Activated CD8-positive, alpha-beta T cell treated with anti-CD3 and anti-CD28 coated beads for 36 hours (primary cell): ENCODE measurements at regions not wholly inside any gene's neighbourhood (a gene's known extent, or its start where the extent isn't known, plus 50 kb on each side); places are given as distances from the start of the nearest gene placed in this dataset.

Experiments
- ATAC-seq: fragments of 200-7000 bp; cut with Tn5 transposase; one replicate; pipeline ENCODE4 v1.10.0; 2021; ENCODE audit warnings: mild to moderate bottlenecking, moderate library complexity
- CTCF ChIA-PET: fragments of 350-600 bp; sonication (Branson Sonifier 250); formaldehyde crosslinking; loops from one replicate; lab custom pipeline; 2021; ENCODE audit warnings: antibody characterized with exemption; lab: Charles Lee
- POLR2A ChIA-PET: fragments of 350-600 bp; sonication (Branson Sonifier 250); formaldehyde crosslinking; loops from one replicate; lab custom pipeline; 2021; ENCODE audit warnings: antibody characterized with exemption; lab: Charles Lee
- DNase-seq: peaks from one replicate; pipeline ENCODE4 v3.0.0-alpha.2; 2020
- H3K27ac Mint-ChIP-seq: one replicate; pipeline ENCODE4 v1.8.0; 2021; ENCODE audit warnings: mild to moderate bottlenecking, mixed read lengths
- H3K27me3 Mint-ChIP-seq: one replicate; pipeline ENCODE4 v1.8.0; 2021; ENCODE audit warnings: mixed read lengths
- H3K36me3 Mint-ChIP-seq: one replicate; pipeline ENCODE4 v1.8.0; 2021; ENCODE audit warnings: low read depth, mixed read lengths
- H3K4me1 Mint-ChIP-seq: one replicate; pipeline ENCODE4 v1.8.0; 2021; ENCODE audit warnings: low read depth, mixed read lengths
- H3K4me3 Mint-ChIP-seq: one replicate; pipeline ENCODE4 v1.8.0; 2021; ENCODE audit warnings: mild to moderate bottlenecking, moderate library complexity, mixed read lengths
- H3K9me3 Mint-ChIP-seq: one replicate; pipeline ENCODE4 v1.8.0; 2021; ENCODE audit warnings: mixed read lengths
- intact Hi-C: fragments of 100-400 bp; cut with micrococcal nuclease; formaldehyde crosslinking; loops from one replicate; pipeline ENCODE4 v1.10.0; 2022
- TF ChIP-seq, protein P1 (sequence below): fragments of 200-600 bp; IDR thresholded peaks from one replicate; pipeline ENCODE4 v1.8.0; 2022; ENCODE audit warnings: antibody characterized with exemption, mild to moderate bottlenecking

DNA sequence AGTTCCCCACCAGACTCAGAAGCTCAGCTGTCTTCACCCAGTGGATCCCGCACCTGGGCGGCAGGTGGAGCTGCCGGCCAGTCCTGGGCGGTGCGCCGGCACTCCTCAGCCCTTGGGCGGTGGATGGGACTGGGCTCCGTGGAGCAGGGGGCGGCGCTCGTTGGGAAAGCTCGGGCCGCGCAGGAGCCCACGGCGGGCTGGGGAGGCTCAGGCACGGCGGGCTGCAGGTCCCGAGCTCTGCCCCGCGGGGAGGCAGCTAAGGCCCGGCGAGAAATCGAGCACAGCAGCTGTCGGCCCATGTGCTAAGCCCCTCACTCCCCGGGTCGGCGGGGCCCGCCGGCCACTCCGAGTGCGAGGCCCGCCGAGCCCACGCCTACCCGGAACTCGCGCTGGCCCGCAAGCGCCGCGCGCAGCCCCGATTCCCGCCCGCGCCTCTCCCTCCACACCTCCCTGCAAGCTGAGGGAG lies 560.0 kb downstream of the BRINP1 start:
- intact Hi-C loops, result no loop called here

DNA sequence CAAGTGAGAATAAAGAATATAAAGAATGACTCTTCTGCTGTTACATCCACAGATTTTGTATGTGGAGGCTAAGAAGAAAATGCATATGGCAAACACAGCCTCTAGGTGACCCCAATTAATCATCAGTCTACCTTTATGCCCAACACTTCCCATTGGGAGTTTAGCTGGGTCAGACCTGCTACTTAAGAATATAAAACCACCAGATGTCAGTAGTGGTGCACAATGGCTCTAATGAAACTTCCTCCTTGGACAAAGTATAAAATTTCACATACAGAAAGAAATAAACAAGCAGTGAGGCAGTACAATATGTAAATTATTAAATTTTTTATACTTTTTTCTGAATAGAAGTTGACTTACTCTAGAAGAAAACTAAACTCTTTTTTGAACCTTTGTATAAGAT lies 539.9 kb downstream of the BRINP1 start:
- H3K27me3 Mint-ChIP-seq, result no peaks in the 10 kb centered on the region
- CTCF ChIA-PET, result no interaction called here
- TF ChIP-seq, protein P1, sequence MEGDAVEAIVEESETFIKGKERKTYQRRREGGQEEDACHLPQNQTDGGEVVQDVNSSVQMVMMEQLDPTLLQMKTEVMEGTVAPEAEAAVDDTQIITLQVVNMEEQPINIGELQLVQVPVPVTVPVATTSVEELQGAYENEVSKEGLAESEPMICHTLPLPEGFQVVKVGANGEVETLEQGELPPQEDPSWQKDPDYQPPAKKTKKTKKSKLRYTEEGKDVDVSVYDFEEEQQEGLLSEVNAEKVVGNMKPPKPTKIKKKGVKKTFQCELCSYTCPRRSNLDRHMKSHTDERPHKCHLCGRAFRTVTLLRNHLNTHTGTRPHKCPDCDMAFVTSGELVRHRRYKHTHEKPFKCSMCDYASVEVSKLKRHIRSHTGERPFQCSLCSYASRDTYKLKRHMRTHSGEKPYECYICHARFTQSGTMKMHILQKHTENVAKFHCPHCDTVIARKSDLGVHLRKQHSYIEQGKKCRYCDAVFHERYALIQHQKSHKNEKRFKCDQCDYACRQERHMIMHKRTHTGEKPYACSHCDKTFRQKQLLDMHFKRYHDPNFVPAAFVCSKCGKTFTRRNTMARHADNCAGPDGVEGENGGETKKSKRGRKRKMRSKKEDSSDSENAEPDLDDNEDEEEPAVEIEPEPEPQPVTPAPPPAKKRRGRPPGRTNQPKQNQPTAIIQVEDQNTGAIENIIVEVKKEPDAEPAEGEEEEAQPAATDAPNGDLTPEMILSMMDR, result no peak
- peaks cover 5% of the 10 kb centered on the region for H3K9me3 Mint-ChIP-seq
- H3K4me1 Mint-ChIP-seq, result no peaks in the 10 kb centered on the region
- H3K36me3 Mint-ChIP-seq, result no peaks in the 10 kb centered on the region
- intact Hi-C loops, result no loop called here
- H3K4me3 Mint-ChIP-seq, result no peak overlapping the region
- POLR2A ChIA-PET, result no interaction called here
- DNase-seq (no peak), ATAC-seq (no peak)
- no peak overlapping the region for H3K27ac Mint-ChIP-seq

More for the DNA sequence above, 560.0 kb downstream of the BRINP1 start:
- DNase-seq (no peak), ATAC-seq (no peak)
- H3K9me3 Mint-ChIP-seq, result peaks cover 16% of the 10 kb centered on the region
- H3K27ac Mint-ChIP-seq, result no peak overlapping the region
- no peak overlapping the region for H3K4me3 Mint-ChIP-seq
- POLR2A ChIA-PET, result no interaction called here
- TF ChIP-seq, protein P1, result no peak
- CTCF ChIA-PET, result no interaction called here
- H3K27me3 Mint-ChIP-seq, result no peaks in the 10 kb centered on the region
- no peaks in the 10 kb centered on the region for H3K36me3 Mint-ChIP-seq
- no peaks in the 10 kb centered on the region for H3K4me1 Mint-ChIP-seq

DNA sequence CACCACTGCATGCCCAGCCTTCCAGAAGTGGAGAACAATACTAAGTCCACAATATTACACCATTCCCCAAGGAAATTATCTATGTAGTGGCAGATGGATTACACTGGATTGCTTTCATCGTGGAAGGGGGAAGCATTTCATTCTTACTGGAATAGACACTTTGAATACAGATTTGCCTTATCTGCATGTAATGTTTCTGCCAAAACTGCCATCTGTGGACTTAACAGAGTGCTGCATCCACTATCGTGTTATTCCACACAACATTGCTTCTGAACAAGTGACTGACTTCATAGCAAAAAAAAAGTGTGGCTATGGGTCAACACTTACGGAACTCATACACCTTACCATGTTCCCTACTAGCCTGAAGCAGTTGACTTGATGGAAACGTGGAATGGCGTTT lies 536.9 kb downstream of the BRINP1 start:
- ATAC-seq (no peak), DNase-seq (no peak)
- ChIA-PET CTCF (no interaction called here), POLR2A (no interaction called here)
- Mint-ChIP-seq H3K27me3 (no peaks in the 10 kb centered on the region), H3K27ac (no peak overlapping the region), H3K36me3 (no peaks in the 10 kb centered on the region), H3K9me3 (peaks cover 5% of the 10 kb centered on the region), H3K4me3 (no peak overlapping the region), H3K4me1 (no peaks in the 10 kb centered on the region)
- intact Hi-C loops, result no loop called here
- TF ChIP-seq, protein P1, result no peak

DNA sequence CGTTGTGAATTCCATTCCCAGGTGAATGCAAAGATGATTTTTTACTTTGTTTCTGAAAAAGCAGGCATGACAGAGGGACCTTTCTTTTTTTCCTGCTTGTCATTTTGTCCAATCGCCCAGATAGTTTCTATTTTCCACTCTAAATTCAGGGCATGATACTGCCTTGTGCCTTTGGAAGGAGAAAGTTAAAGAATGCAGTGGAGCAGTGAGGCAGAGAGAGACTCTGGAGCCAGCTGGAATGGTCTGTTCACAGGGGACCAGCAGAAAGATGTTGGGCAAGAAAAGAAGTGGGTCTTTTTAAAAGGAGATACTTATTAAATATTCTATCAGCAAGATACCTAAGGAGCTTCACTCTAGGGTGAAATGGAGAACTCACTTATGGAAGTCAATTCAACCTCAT lies 532.3 kb downstream of the BRINP1 start:
- TF ChIP-seq, protein P1, result no peak

DNA sequence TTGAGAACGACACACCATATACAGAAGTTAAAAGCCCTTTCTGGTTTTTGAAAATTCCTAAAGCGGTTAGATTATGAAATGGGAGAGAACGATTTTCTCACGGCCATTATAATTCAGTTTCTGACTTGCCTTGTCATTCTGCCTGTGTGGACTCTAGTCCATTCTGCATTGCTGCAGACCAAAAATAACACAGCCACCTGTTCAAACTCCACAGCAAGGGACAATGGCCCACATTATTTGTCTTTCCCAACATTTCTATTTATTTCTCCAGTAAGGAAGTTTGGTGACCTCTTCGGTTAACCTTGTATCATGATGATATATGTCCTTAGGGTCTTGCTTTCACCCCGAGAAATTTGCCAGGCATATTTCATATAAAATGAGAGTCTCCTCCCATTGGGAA lies 497.7 kb downstream of the BRINP1 start:
- ATAC-seq (no peak), DNase-seq (no peak)
- Mint-ChIP-seq H3K36me3 (no peaks in the 10 kb centered on the region), H3K4me3 (no peak overlapping the region), H3K4me1 (no peaks in the 10 kb centered on the region), H3K9me3 (peaks cover 14% of the 10 kb centered on the region), H3K27ac (no peak overlapping the region), H3K27me3 (no peaks in the 10 kb centered on the region)
- TF ChIP-seq, protein P1, result no peak
- intact Hi-C loops, result no loop called here
- CTCF ChIA-PET, result no interaction called here
- POLR2A ChIA-PET, result no interaction called here

More for the DNA sequence above, 532.3 kb downstream of the BRINP1 start:
- H3K27ac Mint-ChIP-seq, result no peak overlapping the region
- ATAC-seq, result no peak
- no peak for DNase-seq
- POLR2A ChIA-PET, result no interaction called here
- H3K4me3 Mint-ChIP-seq, result no peak overlapping the region
- intact Hi-C loops, result no loop called here
- H3K4me1 Mint-ChIP-seq, result no peaks in the 10 kb centered on the region
- H3K27me3 Mint-ChIP-seq, result no peaks in the 10 kb centered on the region
- CTCF ChIA-PET, result no interaction called here
- no peaks in the 10 kb centered on the region for H3K36me3 Mint-ChIP-seq
- peaks cover 4% of the 10 kb centered on the region for H3K9me3 Mint-ChIP-seq
